ENCODE measurements at regions not wholly inside any gene's neighbourhood (a gene's known extent, or its start where the extent isn't known, plus 50 kb on each side); places are given as distances from the start of the nearest gene placed in this dataset.

DNA sequence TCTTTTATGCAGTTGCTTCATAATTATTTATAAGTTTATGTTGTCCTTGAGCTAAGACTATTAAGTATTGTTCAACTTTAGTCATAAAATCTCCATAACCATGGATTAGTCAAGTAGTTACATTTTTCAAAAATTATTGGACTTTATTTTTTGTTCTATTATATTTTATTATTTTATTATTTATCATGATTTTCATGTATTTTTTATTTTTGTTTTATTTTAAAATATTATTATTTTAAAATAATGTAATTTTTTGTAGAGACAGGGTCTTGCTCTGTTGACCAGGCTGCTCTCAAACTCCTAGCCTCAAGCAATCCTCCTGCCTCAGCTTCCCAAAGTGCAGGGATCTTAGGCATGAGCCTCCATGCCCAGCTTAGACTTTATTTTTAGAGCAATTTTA, 102.3 kb downstream of the NOC3L start:
- Histone ChIP-seq H3K23me2 (ENCODE audit: low read depth, low read length) (no peaks in the 10 kb centered on the region), H3K23ac (ENCODE audit: insufficient read length) (no peak overlapping the region), H2AFZ (ENCODE audit: low read length) (no peak overlapping the region), H3K36me3 (ENCODE audit: control insufficient read depth in 2 of 4, insufficient read depth in 4 of 4, low read length in 3 of 4) (no peaks in the 10 kb centered on the region), H2BK12ac (ENCODE audit: low read depth, low read length) (no peak overlapping the region), H4K91ac (replicated peaks; ENCODE audit: insufficient read length, low read length) (no peak overlapping the region), H4K5ac (ENCODE audit: insufficient read length, low read depth, low read length) (no peak overlapping the region), H2AK5ac (ENCODE audit: low read depth, low read length) (no peak overlapping the region), H3K27ac (ENCODE audit: low read depth, low read length) (no peak overlapping the region), H3K56ac (replicated peaks; ENCODE audit: insufficient read length, low read depth, low read length) (no peak overlapping the region), H3K18ac (ENCODE audit: extremely low read depth, low read length) (no peak overlapping the region), H3K4ac (replicated peaks; ENCODE audit: insufficient read length, low read depth, low read length) (no peak overlapping the region), H4K20me1 (replicated peaks in 1 of 2; ENCODE audit: control insufficient read depth in 1 of 2, insufficient read depth in 2 of 2, low read length in 2 of 2) (no peaks in the 10 kb centered on the region), H3K9me3 (ENCODE audit: insufficient read depth in 2 of 2, low read depth in 1 of 2, low read length in 1 of 2) (no peaks in the 10 kb centered on the region), H3K79me2 (ENCODE audit: control insufficient read depth in 1 of 2, insufficient read depth in 2 of 2, low read length in 2 of 2) (no peaks in the 10 kb centered on the region), H3K4me2 (ENCODE audit: insufficient read depth in 1 of 2, low read depth in 2 of 2, low read length in 2 of 2) (no peak overlapping the region), H3K4me1 (replicated peaks in 1 of 4; ENCODE audit: control insufficient read depth in 3 of 4, insufficient read depth in 4 of 4, low read length in 3 of 4) (no peaks in the 10 kb centered on the region), H3K27me3 (replicated peaks in 1 of 4; ENCODE audit: control insufficient read depth in 3 of 4, extremely low read depth in 1 of 4, insufficient read depth in 3 of 4, low read length in 3 of 4) (no peaks in the 10 kb centered on the region), H3K79me1 (ENCODE audit: low read depth, low read length) (no peaks in the 10 kb centered on the region), H2BK120ac (replicated peaks; ENCODE audit: low read depth, low read length) (no peak overlapping the region), H3K9ac (replicated peaks in 1 of 4; ENCODE audit: extremely low read depth in 1 of 4, low read depth in 3 of 4, low read length in 3 of 4) (no peak overlapping the region), H3K4me3 (ENCODE audit: extremely low read depth in 1 of 4, insufficient read depth in 2 of 4, low read depth in 3 of 4, low read length in 4 of 4) (no peak overlapping the region), H2BK20ac (ENCODE audit: low read length) (no peak overlapping the region), H2BK5ac (ENCODE audit: low read depth, low read length) (no peak overlapping the region), H4K8ac (ENCODE audit: extremely low read depth, insufficient read depth, low read length) (no peak overlapping the region), H2BK15ac (ENCODE audit: low read length) (no peak overlapping the region), H3K14ac (ENCODE audit: insufficient read length) (no peak overlapping the region)
- ChIA-PET CTCF (ENCODE audit: partially characterized antibody) (no interaction called here), POLR2A (ENCODE audit: partially characterized antibody) (no interaction called here)
- DNase-seq (ENCODE audit: low read depth in 1 of 2, low spot score in 2 of 2), result no peak
- no peak for TF ChIP-seq YY1 (IDR thresholded peaks at IDR 0.05; ENCODE audit: low read depth, low read length)
- TF ChIP-seq, protein P1, sequence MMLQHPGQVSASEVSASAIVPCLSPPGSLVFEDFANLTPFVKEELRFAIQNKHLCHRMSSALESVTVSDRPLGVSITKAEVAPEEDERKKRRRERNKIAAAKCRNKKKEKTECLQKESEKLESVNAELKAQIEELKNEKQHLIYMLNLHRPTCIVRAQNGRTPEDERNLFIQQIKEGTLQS (IDR thresholded peaks at IDR 0.05; ENCODE audit: insufficient read depth, low read depth, low read length), result no peak
- TF ChIP-seq CTBP2 (IDR thresholded peaks at IDR 0.05; ENCODE audit: borderline replicate concordance, insufficient read depth, insufficient read length, low read length), result no peak
- no peak for TF ChIP-seq RXRA (IDR thresholded peaks at IDR 0.05; ENCODE audit: insufficient read depth, low read depth, low read length)
- no peak for TF ChIP-seq PHF8 (conservative IDR thresholded peaks at IDR 0.05; ENCODE audit: low read depth, low read length)
- no peak for TF ChIP-seq SIRT6 (IDR thresholded peaks at IDR 0.05; ENCODE audit: low read length)
- TF ChIP-seq JUN (IDR thresholded peaks at IDR 0.05; ENCODE audit: low read depth, low read length), result no peak
- TF ChIP-seq, protein P2, sequence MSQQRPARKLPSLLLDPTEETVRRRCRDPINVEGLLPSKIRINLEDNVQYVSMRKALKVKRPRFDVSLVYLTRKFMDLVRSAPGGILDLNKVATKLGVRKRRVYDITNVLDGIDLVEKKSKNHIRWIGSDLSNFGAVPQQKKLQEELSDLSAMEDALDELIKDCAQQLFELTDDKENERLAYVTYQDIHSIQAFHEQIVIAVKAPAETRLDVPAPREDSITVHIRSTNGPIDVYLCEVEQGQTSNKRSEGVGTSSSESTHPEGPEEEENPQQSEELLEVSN (IDR thresholded peaks at IDR 0.05), result no peak
- no peak for TF ChIP-seq SP2 (IDR thresholded peaks at IDR 0.05; ENCODE audit: low read length)
- no peak for TF ChIP-seq NRF1 (IDR thresholded peaks at IDR 0.05; ENCODE audit: low read depth, low read length)
- no peak for TF ChIP-seq TEAD4 (IDR thresholded peaks at IDR 0.05; ENCODE audit: low read depth, low read length)
- no peak for TF ChIP-seq KDM1A (IDR thresholded peaks at IDR 0.05; ENCODE audit: borderline replicate concordance, low read length)
- TF ChIP-seq KDM5A (IDR thresholded peaks at IDR 0.05; ENCODE audit: low read length), result no peak
- no peak for TF ChIP-seq EGR1 (IDR thresholded peaks at IDR 0.05; ENCODE audit: borderline replicate concordance, low read depth, low read length)
- no peak for TF ChIP-seq POLR2A (IDR thresholded peaks at IDR 0.05; ENCODE audit: control extremely low read depth in 1 of 2, low read depth in 2 of 2, low read length in 2 of 2)
- no peak for TF ChIP-seq SP4 (IDR thresholded peaks at IDR 0.05; ENCODE audit: low read length)
- FAIRE-seq, result no peak

All from H1 (cell line).